Cardiac fibroblast (primary cell): ENCODE measurements at regions not wholly inside any gene's neighbourhood (a gene's known extent, or its start where the extent isn't known, plus 50 kb on each side); places are given as distances from the start of the nearest gene placed in this dataset.
A peak's percentile ranks its signal among the peaks of the same experiment; 100 is the strongest.
"Not testable (repeated sequence)": the region's sequence is repeated elsewhere in the genome, so short reads cannot be mapped to it uniquely, and the experiment has no call there.

ENCODE experiments used
- DNase-seq, 2 donors: peaks; one replicate each; pipeline versions ENCODE4 v3.0.0 to v3.0.0-alpha.2; 2010; ENCODE audit warnings: low read depth in 2 of 2
- H3K4me3 ChIP-seq, 2 donors: replicated peaks in 1 of 2; 1 replicate in 1 of 2; 2 replicates in 1 of 2; pipeline ENCODE4 v1.5.1; 2011; ENCODE audit warnings: low read depth in 2 of 2, low read length in 2 of 2, mild to moderate bottlenecking in 2 of 2, moderate library complexity in 1 of 2
- TF ChIP-seq, protein P1 (sequence below): IDR thresholded peaks from one replicate; pipeline ENCODE4 v1.5.1; 2011; ENCODE audit warnings: low read depth, mild to moderate bottlenecking, low read length, inconsistent platforms

DNA sequence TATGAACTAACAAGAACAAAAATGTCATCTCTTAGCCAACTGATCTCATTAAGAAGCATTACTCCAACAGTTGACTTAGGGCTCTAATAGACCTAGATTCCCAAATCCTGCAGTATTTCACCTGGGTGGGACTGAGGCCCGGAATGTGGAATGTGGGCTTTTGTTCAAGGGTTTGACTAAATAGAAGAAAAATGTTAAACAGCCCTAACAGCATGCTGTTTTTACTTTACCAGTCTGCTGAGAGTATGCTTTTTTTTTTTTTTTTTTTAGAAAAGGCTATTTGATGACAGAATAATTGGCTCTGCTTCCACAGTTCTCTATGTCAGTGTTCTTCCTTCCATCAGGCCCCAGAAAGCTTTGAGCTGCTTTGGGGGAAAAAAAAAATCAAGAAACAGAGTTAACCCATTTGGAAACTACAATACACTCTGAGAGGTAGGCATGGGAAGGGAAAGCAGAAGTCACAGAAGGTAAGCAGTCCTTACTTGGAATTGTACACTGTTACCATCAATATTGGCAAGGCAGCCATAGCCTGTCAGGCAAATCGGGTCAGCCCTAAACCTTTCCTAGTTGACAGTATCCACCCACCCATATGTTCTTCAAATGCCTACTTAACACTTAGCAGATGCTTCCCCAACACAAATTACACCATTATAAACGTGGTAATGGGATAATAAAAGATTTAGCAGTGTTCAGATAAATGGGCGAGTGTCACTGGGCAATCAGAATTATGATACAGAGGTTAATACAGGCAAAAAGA, 224.2 kb downstream of the CNTN3 start:
- TF ChIP-seq, protein P1, sequence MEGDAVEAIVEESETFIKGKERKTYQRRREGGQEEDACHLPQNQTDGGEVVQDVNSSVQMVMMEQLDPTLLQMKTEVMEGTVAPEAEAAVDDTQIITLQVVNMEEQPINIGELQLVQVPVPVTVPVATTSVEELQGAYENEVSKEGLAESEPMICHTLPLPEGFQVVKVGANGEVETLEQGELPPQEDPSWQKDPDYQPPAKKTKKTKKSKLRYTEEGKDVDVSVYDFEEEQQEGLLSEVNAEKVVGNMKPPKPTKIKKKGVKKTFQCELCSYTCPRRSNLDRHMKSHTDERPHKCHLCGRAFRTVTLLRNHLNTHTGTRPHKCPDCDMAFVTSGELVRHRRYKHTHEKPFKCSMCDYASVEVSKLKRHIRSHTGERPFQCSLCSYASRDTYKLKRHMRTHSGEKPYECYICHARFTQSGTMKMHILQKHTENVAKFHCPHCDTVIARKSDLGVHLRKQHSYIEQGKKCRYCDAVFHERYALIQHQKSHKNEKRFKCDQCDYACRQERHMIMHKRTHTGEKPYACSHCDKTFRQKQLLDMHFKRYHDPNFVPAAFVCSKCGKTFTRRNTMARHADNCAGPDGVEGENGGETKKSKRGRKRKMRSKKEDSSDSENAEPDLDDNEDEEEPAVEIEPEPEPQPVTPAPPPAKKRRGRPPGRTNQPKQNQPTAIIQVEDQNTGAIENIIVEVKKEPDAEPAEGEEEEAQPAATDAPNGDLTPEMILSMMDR: no peak
- no peak for DNase-seq
- H3K4me3 ChIP-seq: no peak overlapping the region

DNA sequence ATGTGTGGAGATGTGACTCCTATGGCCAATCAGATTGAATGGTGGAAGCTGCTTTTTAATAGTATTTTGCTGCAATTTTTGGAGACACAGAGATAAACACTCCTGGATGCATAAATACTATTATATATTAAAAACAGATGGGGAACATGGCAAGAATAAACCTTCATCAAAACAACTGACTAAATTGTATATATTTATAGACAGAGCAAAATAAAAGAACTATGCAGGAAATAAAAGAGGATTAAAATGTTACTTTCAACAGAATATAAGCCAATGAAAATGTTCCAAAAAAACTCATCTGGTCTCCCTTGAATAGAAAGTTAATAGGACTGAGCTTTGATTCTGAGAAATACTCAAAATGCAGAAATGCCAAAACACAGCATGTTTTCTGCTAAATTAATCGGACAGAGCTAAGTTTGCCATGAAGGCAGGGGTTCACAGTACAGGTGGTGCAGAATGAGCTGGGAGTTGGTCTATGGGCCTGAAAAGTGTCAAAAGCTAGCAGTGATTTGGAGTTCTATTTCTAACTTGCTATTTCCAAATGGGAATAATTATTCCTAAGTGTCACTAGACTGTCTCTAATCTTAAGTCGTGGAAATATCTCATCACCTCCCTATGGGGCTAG, 227.2 kb downstream of the CNTN3 start:
- TF ChIP-seq, protein P1: no peak
- DNase-seq: no peak
- no peak overlapping the region for H3K4me3 ChIP-seq

DNA sequence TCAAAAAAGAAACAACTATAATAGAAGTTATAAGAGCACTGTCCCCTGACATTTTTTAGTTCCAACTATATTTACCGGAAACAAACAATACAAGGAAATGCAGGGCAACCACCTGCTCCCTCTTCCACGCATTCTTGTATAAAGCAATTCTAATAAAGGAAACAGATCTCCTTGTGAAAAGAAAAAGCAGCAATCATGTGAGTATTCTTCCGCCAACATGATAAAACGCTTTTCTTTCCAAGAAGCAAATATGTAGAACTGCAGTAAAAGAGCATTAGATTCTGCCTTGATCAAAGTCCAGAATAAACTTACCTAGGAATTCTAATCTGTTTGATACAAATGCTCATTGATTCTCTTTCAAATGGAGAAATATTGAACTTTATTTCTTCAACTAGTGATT, 230.3 kb downstream of the CNTN3 start:
- TF ChIP-seq, protein P1: no peak
- DNase-seq: no peak
- no peak overlapping the region for H3K4me3 ChIP-seq

DNA sequence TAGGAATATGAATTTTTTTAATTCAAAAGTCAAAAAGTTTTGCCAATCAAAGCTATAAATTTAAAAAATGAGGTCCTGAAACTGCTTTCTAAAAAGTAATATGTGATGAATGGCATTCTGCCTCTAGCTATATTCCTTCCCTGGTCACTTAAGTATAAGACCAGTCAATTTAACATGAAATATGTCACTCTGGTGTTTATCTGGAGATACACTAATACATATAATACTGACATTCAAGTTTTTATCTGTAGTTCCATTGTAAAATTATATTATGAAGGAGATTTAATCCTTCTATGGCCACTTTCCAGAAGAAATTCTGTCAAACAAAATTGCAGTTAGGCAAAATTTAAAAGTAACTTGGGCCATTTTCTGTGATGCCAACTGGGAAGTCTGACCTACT, 236.8 kb downstream of the CNTN3 start:
- TF ChIP-seq, protein P1: no peak
- no peak for DNase-seq
- no peak overlapping the region for H3K4me3 ChIP-seq

DNA sequence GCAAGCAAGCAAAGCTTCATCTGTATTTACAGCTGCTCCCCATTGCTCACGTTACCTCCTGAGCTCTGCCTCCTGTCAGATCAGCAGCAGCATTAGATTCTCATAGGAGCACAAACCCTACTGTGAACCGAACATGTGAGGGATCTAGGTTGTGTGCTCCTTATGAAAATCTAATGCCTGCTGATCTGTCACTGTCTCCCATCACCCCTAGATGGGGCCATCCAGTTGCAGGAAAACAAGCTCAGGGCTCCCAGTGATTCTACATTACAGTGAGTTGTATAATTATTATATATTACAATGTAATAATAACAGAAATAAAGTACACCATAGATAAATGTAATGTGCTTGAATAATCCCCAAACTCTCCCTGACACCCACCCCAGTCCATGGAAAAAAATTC, 238.1 kb downstream of the CNTN3 start:
- DNase-seq: peak; percentile 17 to 53
- TF ChIP-seq, protein P1: peak; percentile 57
- not testable (repeated sequence) for H3K4me3 ChIP-seq

DNA sequence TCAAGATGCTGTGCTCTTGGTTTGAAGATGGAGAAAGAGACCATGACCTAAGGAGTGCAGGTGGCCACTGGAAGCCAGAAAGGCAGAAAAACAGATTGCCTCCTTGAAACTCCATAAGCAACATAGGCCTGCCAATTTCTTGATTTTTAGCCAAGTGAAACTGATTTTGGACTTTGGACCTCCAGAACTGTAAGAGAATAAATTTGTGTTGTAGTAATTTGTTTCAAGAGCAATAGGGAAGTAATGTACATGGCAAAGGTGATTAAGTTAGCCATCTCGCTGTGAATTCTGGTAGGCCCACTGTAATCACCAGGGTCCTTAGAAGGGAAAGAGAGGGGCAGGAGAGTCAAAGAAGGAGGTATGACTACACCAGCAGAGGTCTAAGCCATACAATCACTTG, 238.8 kb downstream of the CNTN3 start:
- DNase-seq: no peak
- TF ChIP-seq, protein P1: no peak
- H3K4me3 ChIP-seq: no peak overlapping the region
